ENCODE measurements at regions not wholly inside any gene's neighbourhood (a gene's known extent, or its start where the extent isn't known, plus 50 kb on each side); places are given as distances from the start of the nearest gene placed in this dataset.

DNA sequence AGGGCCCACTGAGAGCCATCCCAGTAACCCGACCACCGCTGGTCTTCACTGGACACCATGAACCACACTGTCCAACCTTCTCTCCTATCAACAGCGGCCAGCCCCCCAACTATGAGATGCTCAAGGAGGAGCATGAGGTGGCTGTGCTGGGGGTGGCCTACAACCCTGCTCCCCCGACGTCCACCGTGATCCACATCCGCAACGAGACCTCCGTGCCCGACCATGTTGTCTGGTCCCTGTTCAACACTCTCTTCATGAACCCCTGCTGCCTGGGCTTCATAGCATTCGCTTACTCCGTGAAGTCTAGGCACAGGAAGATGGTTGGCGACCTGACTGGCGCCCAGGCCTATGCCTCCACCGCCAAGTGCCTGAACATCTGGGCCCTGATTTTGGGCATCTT lies 423.8 kb upstream of the EPHA5 start:
- no peak overlapping the region for H3K27ac ChIP-seq
- no peak for DNase-seq
- no peaks in the 10 kb centered on the region for H3K9me3 ChIP-seq (ENCODE audit: low read depth)
- 66 to 72% methylated on average over 15 of the region's 15 CpGs for WGBS, 2 experiments (ENCODE audit: low coverage in 1 of 2, low lambda C conversion rate in 2 of 2, missing lambda C conversion rate in 2 of 2)
- TF ChIP-seq EZH2phosphoT487 (IDR thresholded peaks at IDR 0.05; ENCODE audit: insufficient read depth, low read depth): no peak
- TF ChIP-seq EZH2 (IDR thresholded peaks at IDR 0.05; ENCODE audit: insufficient read depth, poor library complexity, severe bottlenecking): no peak
- H4K20me1 ChIP-seq (ENCODE audit: insufficient read depth): no peaks in the 10 kb centered on the region
- H3K79me2 ChIP-seq (ENCODE audit: insufficient read depth): no peaks in the 10 kb centered on the region
- H3K9me2 ChIP-seq (ENCODE audit: insufficient read depth): no peaks in the 10 kb centered on the region
- H3K9ac ChIP-seq: no peak overlapping the region
- no peaks in the 10 kb centered on the region for H3K36me3 ChIP-seq (ENCODE audit: low read depth)
- in situ Hi-C loops (cut with MboI): loop anchor here (25.0 kb wide), 1 partner anchor 107 kb away; no protein-coding TSS in a partner anchor
- H3K27me3 ChIP-seq (replicated peaks; ENCODE audit: insufficient read depth): no peaks in the 10 kb centered on the region
- no peak overlapping the region for H3K4me3 ChIP-seq
- H3F3A ChIP-seq (ENCODE audit: insufficient read depth): no peaks in the 10 kb centered on the region
- H2AFZ ChIP-seq: no peak overlapping the region
- no peaks in the 10 kb centered on the region for H3K4me1 ChIP-seq (ENCODE audit: insufficient read depth)
- no peak overlapping the region for H3K4me2 ChIP-seq (ENCODE audit: unreplicated experiment)

DNA sequence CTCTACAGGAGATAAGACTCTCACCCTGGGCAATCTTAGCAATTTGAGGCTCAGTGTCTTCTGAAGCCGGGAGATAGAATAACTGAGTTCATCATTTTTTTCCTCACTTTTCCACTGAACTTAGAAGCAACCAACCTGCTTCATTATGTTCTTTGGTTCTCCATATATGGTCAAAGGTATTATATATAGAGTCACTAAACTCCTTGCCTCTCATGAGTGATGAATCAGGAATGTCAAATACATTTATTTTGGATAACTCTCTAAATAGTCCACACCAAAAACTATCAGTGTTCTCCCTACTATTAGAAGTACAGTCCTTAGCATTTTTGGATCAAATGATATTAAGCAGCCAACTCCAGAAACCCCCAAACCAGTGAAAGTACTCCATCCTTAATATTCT lies 421.5 kb upstream of the EPHA5 start:
- no peaks in the 10 kb centered on the region for H4K20me1 ChIP-seq (ENCODE audit: insufficient read depth)
- H3K9ac ChIP-seq: no peak overlapping the region
- H3K27me3 ChIP-seq (replicated peaks; ENCODE audit: insufficient read depth): no peaks in the 10 kb centered on the region
- no peaks in the 10 kb centered on the region for H3K79me2 ChIP-seq (ENCODE audit: insufficient read depth)
- no peak overlapping the region for H2AFZ ChIP-seq
- H3K4me3 ChIP-seq: no peak overlapping the region
- no peaks in the 10 kb centered on the region for H3K9me3 ChIP-seq (ENCODE audit: low read depth)
- no peaks in the 10 kb centered on the region for H3K36me3 ChIP-seq (ENCODE audit: low read depth)
- H3F3A ChIP-seq (ENCODE audit: insufficient read depth): no peaks in the 10 kb centered on the region
- WGBS, 2 experiments (ENCODE audit: low coverage in 1 of 2, low lambda C conversion rate in 2 of 2, missing lambda C conversion rate in 2 of 2): 5 to 12% methylated on average over 1 of the region's 1 CpG
- TF ChIP-seq EZH2 (IDR thresholded peaks at IDR 0.05; ENCODE audit: insufficient read depth, poor library complexity, severe bottlenecking) (no peak), EZH2phosphoT487 (IDR thresholded peaks at IDR 0.05; ENCODE audit: insufficient read depth, low read depth) (no peak)
- H3K4me1 ChIP-seq (ENCODE audit: insufficient read depth): no peaks in the 10 kb centered on the region
- no peak for DNase-seq
- H3K27ac ChIP-seq: no peak overlapping the region
- in situ Hi-C loops (cut with MboI): loop anchor here (25.0 kb wide), 1 partner anchor 104 kb away; no protein-coding TSS in a partner anchor
- H3K4me2 ChIP-seq (ENCODE audit: unreplicated experiment): no peak overlapping the region
- no peaks in the 10 kb centered on the region for H3K9me2 ChIP-seq (ENCODE audit: insufficient read depth)

GRCh38 chr4:66073961-66074360 lies 403.7 kb upstream of the EPHA5 start:
- Histone ChIP-seq H3K27ac (no peak overlapping the region), H3K4me2 (ENCODE audit: unreplicated experiment) (no peak overlapping the region), H3K9me3 (ENCODE audit: low read depth) (peaks cover 5% of the 10 kb centered on the region), H3F3A (ENCODE audit: insufficient read depth) (no peaks in the 10 kb centered on the region), H2AFZ (no peak overlapping the region), H3K4me3 (no peak overlapping the region), H3K4me1 (ENCODE audit: insufficient read depth) (no peaks in the 10 kb centered on the region), H3K9me2 (ENCODE audit: insufficient read depth) (no peaks in the 10 kb centered on the region), H3K36me3 (ENCODE audit: low read depth) (no peaks in the 10 kb centered on the region), H3K79me2 (ENCODE audit: insufficient read depth) (no peaks in the 10 kb centered on the region), H3K9ac (no peak overlapping the region), H4K20me1 (ENCODE audit: insufficient read depth) (no peaks in the 10 kb centered on the region), H3K27me3 (replicated peaks; ENCODE audit: insufficient read depth) (no peaks in the 10 kb centered on the region)
- 32 to 33% methylated on average over 2 of the region's 2 CpGs for WGBS, 2 experiments (ENCODE audit: low coverage in 1 of 2, low lambda C conversion rate in 2 of 2, missing lambda C conversion rate in 2 of 2)
- TF ChIP-seq EZH2phosphoT487 (IDR thresholded peaks at IDR 0.05; ENCODE audit: insufficient read depth, low read depth) (no peak), EZH2 (IDR thresholded peaks at IDR 0.05; ENCODE audit: insufficient read depth, poor library complexity, severe bottlenecking) (no peak)
- in situ Hi-C loops (cut with MboI): no loop called here
- DNase-seq: no peak

GRCh38 chr4:66071911-66072310 lies 401.6 kb upstream of the EPHA5 start:
- H3K79me2 ChIP-seq (ENCODE audit: insufficient read depth): no peaks in the 10 kb centered on the region
- peaks cover 5% of the 10 kb centered on the region for H3K9me3 ChIP-seq (ENCODE audit: low read depth)
- H3K9ac ChIP-seq: no peak overlapping the region
- no peaks in the 10 kb centered on the region for H3K27me3 ChIP-seq (replicated peaks; ENCODE audit: insufficient read depth)
- no peaks in the 10 kb centered on the region for H3K36me3 ChIP-seq (ENCODE audit: low read depth)
- H3K9me2 ChIP-seq (ENCODE audit: insufficient read depth): no peaks in the 10 kb centered on the region
- in situ Hi-C loops (cut with MboI): no loop called here
- TF ChIP-seq EZH2 (IDR thresholded peaks at IDR 0.05; ENCODE audit: insufficient read depth, poor library complexity, severe bottlenecking) (no peak), EZH2phosphoT487 (IDR thresholded peaks at IDR 0.05; ENCODE audit: insufficient read depth, low read depth) (no peak)
- H3K4me1 ChIP-seq (ENCODE audit: insufficient read depth): no peaks in the 10 kb centered on the region
- no peak for DNase-seq
- no peak overlapping the region for H3K27ac ChIP-seq
- no peak overlapping the region for H3K4me3 ChIP-seq
- H3F3A ChIP-seq (ENCODE audit: insufficient read depth): no peaks in the 10 kb centered on the region
- no peaks in the 10 kb centered on the region for H4K20me1 ChIP-seq (ENCODE audit: insufficient read depth)
- H2AFZ ChIP-seq: no peak overlapping the region
- no peak overlapping the region for H3K4me2 ChIP-seq (ENCODE audit: unreplicated experiment)
- WGBS, 2 experiments (ENCODE audit: low coverage in 1 of 2, low lambda C conversion rate in 2 of 2, missing lambda C conversion rate in 2 of 2): 6 to 20% methylated on average over 2 of the region's 2 CpGs

DNA sequence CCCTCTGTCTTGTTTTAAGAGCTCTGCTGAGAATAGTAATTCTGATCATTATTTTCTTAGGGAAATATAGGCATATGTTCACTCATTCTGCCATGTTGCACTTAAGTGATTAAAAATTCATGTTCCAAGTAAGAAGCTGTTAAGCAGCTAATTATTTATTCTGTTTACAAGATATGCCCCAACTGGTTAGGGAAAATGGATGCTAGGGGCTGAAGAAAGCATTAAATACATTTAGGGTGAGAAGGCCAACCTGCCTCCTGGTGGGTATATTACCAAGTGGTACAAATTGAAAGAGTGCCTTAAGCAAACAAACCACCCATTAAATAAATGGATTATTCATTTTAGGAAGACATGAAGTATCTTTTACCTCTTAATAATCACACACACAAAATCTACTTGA lies 392.6 kb upstream of the EPHA5 start:
- no peak overlapping the region for H3K27ac ChIP-seq
- in situ Hi-C loops (cut with MboI): no loop called here
- no peaks in the 10 kb centered on the region for H3K9me2 ChIP-seq (ENCODE audit: insufficient read depth)
- no peak for DNase-seq
- TF ChIP-seq EZH2phosphoT487 (IDR thresholded peaks at IDR 0.05; ENCODE audit: insufficient read depth, low read depth): no peak
- TF ChIP-seq EZH2 (IDR thresholded peaks at IDR 0.05; ENCODE audit: insufficient read depth, poor library complexity, severe bottlenecking): no peak
- no peaks in the 10 kb centered on the region for H3K79me2 ChIP-seq (ENCODE audit: insufficient read depth)
- no peak overlapping the region for H3K4me3 ChIP-seq
- no peaks in the 10 kb centered on the region for H3K4me1 ChIP-seq (ENCODE audit: insufficient read depth)
- H3K9ac ChIP-seq: no peak overlapping the region
- no peaks in the 10 kb centered on the region for H3K9me3 ChIP-seq (ENCODE audit: low read depth)
- no peaks in the 10 kb centered on the region for H3K27me3 ChIP-seq (replicated peaks; ENCODE audit: insufficient read depth)
- H3K4me2 ChIP-seq (ENCODE audit: unreplicated experiment): no peak overlapping the region
- H4K20me1 ChIP-seq (ENCODE audit: insufficient read depth): no peaks in the 10 kb centered on the region
- H3F3A ChIP-seq (ENCODE audit: insufficient read depth): no peaks in the 10 kb centered on the region
- no peaks in the 10 kb centered on the region for H3K36me3 ChIP-seq (ENCODE audit: low read depth)
- no peak overlapping the region for H2AFZ ChIP-seq

Data from GM23248 (cell line).